Neuronal stem cell (in vitro differentiated cells): ENCODE measurements at regions not wholly inside any gene's neighbourhood (a gene's known extent, or its start where the extent isn't known, plus 50 kb on each side); places are given as distances from the start of the nearest gene placed in this dataset.

ENCODE experiments used
- DNase-seq: peaks from one replicate; pipeline ENCODE4 v3.0.0-alpha.2; 2013; ENCODE audit warnings: low spot score
- H2AFZ ChIP-seq: one replicate; pipeline ENCODE4 v1.6.1; 2013; ENCODE audit warnings: mild to moderate bottlenecking, low read length, inconsistent platforms
- H2AK5ac ChIP-seq: 2 replicates; pipeline ENCODE4 v1.6.1; 2013; ENCODE audit warnings: low read depth, mild to moderate bottlenecking, inconsistent platforms, low read length, moderate library complexity, mixed read lengths
- H2BK120ac ChIP-seq: 2 replicates; pipeline ENCODE4 v1.6.1; 2013; ENCODE audit warnings: low read depth, mild to moderate bottlenecking, inconsistent platforms, low read length, moderate library complexity, mixed read lengths
- H2BK12ac ChIP-seq: one replicate; pipeline ENCODE4 v1.6.1; 2013; ENCODE audit warnings: low read length, inconsistent platforms
- H2BK15ac ChIP-seq: 2 replicates; pipeline ENCODE4 v1.6.1; 2013; ENCODE audit warnings: mild to moderate bottlenecking, low read length, inconsistent platforms, mixed read lengths
- H2BK5ac ChIP-seq: one replicate; pipeline ENCODE4 v1.6.1; 2013; ENCODE audit warnings: inconsistent platforms, mild to moderate bottlenecking, low read length, moderate library complexity
- H3K14ac ChIP-seq: one replicate; pipeline ENCODE4 v1.6.1; 2013; ENCODE audit warnings: low read length, inconsistent platforms
- H3K18ac ChIP-seq: 2 replicates; pipeline ENCODE4 v1.6.1; 2013; ENCODE audit warnings: low read length, inconsistent platforms
- H3K23ac ChIP-seq: 2 replicates; pipeline ENCODE4 v1.6.1; 2013; ENCODE audit warnings: low read depth, mild to moderate bottlenecking, mixed read lengths, low read length, inconsistent platforms; ENCODE audit not compliant: poor library complexity
- H3K27ac ChIP-seq: replicated peaks from 3 replicates; pipeline ENCODE4 v1.5.1; 2013; ENCODE audit warnings: low read length, inconsistent platforms
- H3K27me3 ChIP-seq, 3 experiments: 2 replicates each; pipeline ENCODE4 v1.6.1; 2013; ENCODE audit warnings: low read length in 3 of 3, mild to moderate bottlenecking in 2 of 3, inconsistent platforms in 1 of 3, low read depth in 1 of 3, mixed read lengths in 1 of 3, moderate library complexity in 1 of 3; ENCODE audit not compliant: control insufficient read depth in 3 of 3, insufficient read depth in 3 of 3
- H3K36me3 ChIP-seq, 2 donors: replicated peaks in 1 of 2; 2 replicates each; pipeline ENCODE4 v1.6.1; 2013; ENCODE audit warnings: low read length in 2 of 2; ENCODE audit not compliant: control insufficient read depth in 2 of 2, insufficient read depth in 2 of 2
- H3K4ac ChIP-seq: 2 replicates; pipeline ENCODE4 v1.6.1; 2013; ENCODE audit warnings: inconsistent platforms, mild to moderate bottlenecking, low read length, moderate library complexity
- H3K4me1 ChIP-seq, 2 donors: 1 replicate in 1 of 2; 2 replicates in 1 of 2; pipeline ENCODE4 v1.6.1; 2013; ENCODE audit warnings: low read length in 2 of 2, low read depth in 1 of 2; ENCODE audit not compliant: control insufficient read depth in 2 of 2, insufficient read depth in 1 of 2
- H3K4me2 ChIP-seq: one replicate; pipeline ENCODE4 v1.6.1; 2013; ENCODE audit warnings: mild to moderate bottlenecking, low read length, inconsistent platforms; ENCODE audit not compliant: insufficient read depth, poor library complexity, severe bottlenecking
- H3K4me3 ChIP-seq, 2 donors: 2 replicates each; pipeline ENCODE4 v1.5.1; 2013; ENCODE audit warnings: low read length in 2 of 2, mild to moderate bottlenecking in 2 of 2, inconsistent platforms in 1 of 2, moderate library complexity in 1 of 2
- H3K79me1 ChIP-seq: one replicate; pipeline ENCODE4 v1.6.1; 2013; ENCODE audit warnings: low read depth, mild to moderate bottlenecking, inconsistent platforms, low read length, moderate library complexity
- H3K9ac ChIP-seq: one replicate; pipeline ENCODE4 v1.6.1; 2013; ENCODE audit warnings: mild to moderate bottlenecking, low read depth, low read length, inconsistent platforms; ENCODE audit not compliant: poor library complexity
- H3K9me3 ChIP-seq, 2 donors: replicated peaks in 1 of 2; 2 replicates each; pipeline versions ENCODE3 to v1.6.1; 2013; ENCODE audit warnings: low read length in 2 of 2, mild to moderate bottlenecking in 2 of 2, inconsistent platforms in 1 of 2, low read depth in 1 of 2, mixed read lengths in 1 of 2, moderate library complexity in 1 of 2; ENCODE audit not compliant: control insufficient read depth in 2 of 2, insufficient read depth in 1 of 2
- H4K8ac ChIP-seq: one replicate; pipeline ENCODE4 v1.6.1; 2013; ENCODE audit warnings: low read depth, mild to moderate bottlenecking, inconsistent platforms, low read length, moderate library complexity
- H4K91ac ChIP-seq: one replicate; pipeline ENCODE4 v1.6.1; 2013; ENCODE audit warnings: low read length, low read depth, mild to moderate bottlenecking, inconsistent platforms; ENCODE audit not compliant: poor library complexity
- WGBS, 2 donors: extraction: QIAGEN DNeasy Blood & Tissue Kit; methylation state at CpG; one replicate each; pipeline ENCODE4 v1.1.7; 2013; ENCODE audit warnings: missing lambda C conversion rate in 2 of 2, mixed read lengths in 1 of 2; ENCODE audit not compliant: insufficient read length in 2 of 2, insufficient replicate concordance in 1 of 2; ENCODE audit errors: extremely low coverage in 2 of 2; 5-methylcytosine and 5-hydroxymethylcytosine counted together

- WGBS, 2 donors, result no CpG with 5 or more reads among the region's 7 CpGs
Observed at GRCh38 chr6:113375950-113376846, 480.9 kb upstream of the MARCKS start.

GRCh38 chr6:113376847-113377165, 480.3 kb upstream of the MARCKS start:
- H2AK5ac ChIP-seq, result no peak overlapping the region
- no peaks in the 10 kb centered on the region for H3K4me1 ChIP-seq
- no peak overlapping the region for H2BK120ac ChIP-seq
- H2BK15ac ChIP-seq, result no peak overlapping the region
- H2AFZ ChIP-seq, result no peak overlapping the region
- no peaks in the 10 kb centered on the region for H3K36me3 ChIP-seq
- no peak overlapping the region for H2BK12ac ChIP-seq
- no peak for DNase-seq
- no peak overlapping the region for H3K4ac ChIP-seq
- H3K23ac ChIP-seq, result no peak overlapping the region
- no peak overlapping the region for H3K27ac ChIP-seq
- H3K9ac ChIP-seq, result no peak overlapping the region
- no CpG with 5 or more reads among the region's 1 CpG for WGBS, 2 donors
- no peak overlapping the region for H3K14ac ChIP-seq
- H2BK5ac ChIP-seq, result no peak overlapping the region
- no peaks in the 10 kb centered on the region for H3K79me1 ChIP-seq
- no peak overlapping the region for H3K18ac ChIP-seq
- H3K4me2 ChIP-seq, result no peak overlapping the region
- no peak overlapping the region for H3K4me3 ChIP-seq
- H3K27me3 ChIP-seq, result no peaks in the 10 kb centered on the region
- no peak overlapping the region for H4K8ac ChIP-seq
- H4K91ac ChIP-seq, result no peak overlapping the region
- H3K9me3 ChIP-seq, result no peaks in the 10 kb centered on the region

More at GRCh38 chr6:113375950-113376846, 480.9 kb upstream of the MARCKS start:
- Histone ChIP-seq H4K91ac (no peak overlapping the region), H2BK120ac (no peak overlapping the region), H2BK12ac (no peak overlapping the region), H3K18ac (no peak overlapping the region), H3K4me3 (no peak overlapping the region), H3K9me3 (no peaks in the 10 kb centered on the region), H2BK5ac (no peak overlapping the region), H3K9ac (no peak overlapping the region), H3K79me1 (no peaks in the 10 kb centered on the region), H3K27ac (no peak overlapping the region), H4K8ac (no peak overlapping the region), H3K14ac (no peak overlapping the region), H3K4me1 (no peaks in the 10 kb centered on the region), H2AFZ (peak overlapping the region; percentile 8), H3K4ac (no peak overlapping the region), H3K27me3 (no peaks in the 10 kb centered on the region), H3K36me3 (no peaks in the 10 kb centered on the region), H2BK15ac (no peak overlapping the region), H2AK5ac (no peak overlapping the region), H3K4me2 (no peak overlapping the region), H3K23ac (no peak overlapping the region)
- no peak for DNase-seq

- Histone ChIP-seq H3K14ac (no peak overlapping the region), H4K91ac (no peak overlapping the region)
- no CpG with 5 or more reads among the region's 4 CpGs for WGBS, 2 donors
Observed at GRCh38 chr6:113377362-113377942, 479.7 kb upstream of the MARCKS start.

GRCh38 chr6:113380591-113380990, 476.6 kb upstream of the MARCKS start:
- Histone ChIP-seq H2BK12ac (no peak overlapping the region), H3K27me3 (no peaks in the 10 kb centered on the region), H3K27ac (no peak overlapping the region), H2AK5ac (no peak overlapping the region), H3K14ac (no peak overlapping the region), H4K91ac (no peak overlapping the region), H2BK15ac (no peak overlapping the region), H3K36me3 (no peaks in the 10 kb centered on the region), H3K18ac (no peak overlapping the region), H3K23ac (no peak overlapping the region), H3K4me3 (no peak overlapping the region), H3K4me1 (no peaks in the 10 kb centered on the region), H2BK120ac (no peak overlapping the region), H3K9me3 (no peaks in the 10 kb centered on the region), H4K8ac (no peak overlapping the region), H3K4ac (no peak overlapping the region), H3K79me1 (no peaks in the 10 kb centered on the region), H3K9ac (no peak overlapping the region), H2BK5ac (no peak overlapping the region), H3K4me2 (no peak overlapping the region), H2AFZ (peak overlapping the region; percentile 11)
- WGBS, 2 donors, result no CpG with 5 or more reads among the region's 3 CpGs
- no peak for DNase-seq

More at GRCh38 chr6:113377362-113377942, 479.7 kb upstream of the MARCKS start:
- DNase-seq, result no peak
- Histone ChIP-seq H3K4me3 (no peak overlapping the region), H3K23ac (no peak overlapping the region), H3K18ac (no peak overlapping the region), H2BK5ac (no peak overlapping the region), H2BK12ac (no peak overlapping the region), H3K27me3 (no peaks in the 10 kb centered on the region), H3K4me1 (no peaks in the 10 kb centered on the region), H4K8ac (no peak overlapping the region), H2AK5ac (no peak overlapping the region), H3K9me3 (no peaks in the 10 kb centered on the region), H3K9ac (no peak overlapping the region), H3K4me2 (no peak overlapping the region), H2AFZ (peak overlapping the region; percentile 25), H2BK15ac (no peak overlapping the region), H3K4ac (no peak overlapping the region), H2BK120ac (no peak overlapping the region), H3K36me3 (no peaks in the 10 kb centered on the region), H3K79me1 (no peaks in the 10 kb centered on the region), H3K27ac (no peak overlapping the region)
